Natural killer cell treated with Interleukin-12 subunit alpha and Interleukin-12 subunit beta and Interleukin-15 and Interleukin-18, amount 100 ng/mL, for 72 hours (primary cell): ENCODE measurements at regions not wholly inside any gene's neighbourhood (a gene's known extent, or its start where the extent isn't known, plus 50 kb on each side); places are given as distances from the start of the nearest gene placed in this dataset.

Experiments
- ATAC-seq, 2 donors: fragments of 150-1000 bp; cut with Tn5 transposase in 1 of 2; sonication (Bioruptor Pico), chemical (Tn5 transposase) in 1 of 2; 2 replicates each; pipeline ENCODE4 v1.10.0; 2021
- DNase-seq: peaks from one replicate; pipeline ENCODE4 v3.0.0; 2022; ENCODE audit warnings: low spot score
- H3K27ac Mint-ChIP-seq, 2 donors: 1 replicate in 1 of 2; 2 replicates in 1 of 2; pipeline ENCODE4 v1.8.0; 2022; ENCODE audit warnings: mixed read lengths in 2 of 2, mild to moderate bottlenecking in 1 of 2, moderate library complexity in 1 of 2
- H3K27me3 Mint-ChIP-seq, 2 donors: 1 replicate in 1 of 2; 2 replicates in 1 of 2; pipeline ENCODE4 v1.8.0; 2022; ENCODE audit warnings: mixed read lengths in 2 of 2
- H3K36me3 Mint-ChIP-seq: one replicate; pipeline ENCODE4 v1.8.0; 2022; ENCODE audit warnings: mixed read lengths
- H3K4me1 Mint-ChIP-seq, 2 donors: 1 replicate in 1 of 2; 2 replicates in 1 of 2; pipeline ENCODE4 v1.8.0; 2022; ENCODE audit warnings: low read depth in 2 of 2, mixed read lengths in 2 of 2, mild to moderate bottlenecking in 1 of 2
- H3K4me3 Mint-ChIP-seq: one replicate; pipeline ENCODE4 v1.8.0; 2022; ENCODE audit warnings: mixed read lengths
- H3K9me3 Mint-ChIP-seq: 2 replicates; pipeline ENCODE4 v1.8.0; 2022; ENCODE audit warnings: mixed read lengths

GRCh38 chr14:104316723-104317491 lies 178.5 kb downstream of the KIF26A start:
- no peaks in the 10 kb centered on the region for H3K27me3 Mint-ChIP-seq
- no peak for ATAC-seq
- H3K9me3 Mint-ChIP-seq: no peaks in the 10 kb centered on the region
- H3K4me1 Mint-ChIP-seq: no peaks in the 10 kb centered on the region
- no peak overlapping the region for H3K27ac Mint-ChIP-seq
- DNase-seq: no peak
- H3K4me3 Mint-ChIP-seq: no peak overlapping the region
- H3K36me3 Mint-ChIP-seq: no peaks in the 10 kb centered on the region

GRCh38 chr14:104317492-104317805 lies 179.1 kb downstream of the KIF26A start:
- Mint-ChIP-seq H3K36me3 (no peaks in the 10 kb centered on the region), H3K27me3 (peaks cover 0 to under 1% of the 10 kb centered on the region in 2 donors), H3K4me1 (no peaks in the 10 kb centered on the region), H3K4me3 (no peak overlapping the region), H3K9me3 (no peaks in the 10 kb centered on the region), H3K27ac (no peak overlapping the region)
- ATAC-seq (no peak), DNase-seq (no peak)

- Mint-ChIP-seq H3K27me3 (peaks cover 0 to 2% of the 10 kb centered on the region in 2 donors), H3K4me3 (no peak overlapping the region), H3K9me3 (no peaks in the 10 kb centered on the region), H3K27ac (no peak overlapping the region), H3K36me3 (no peaks in the 10 kb centered on the region), H3K4me1 (no peaks in the 10 kb centered on the region)
- no peak for DNase-seq
- no peak for ATAC-seq
Measured at GRCh38 chr14:104317975-104318557, 179.7 kb downstream of the KIF26A start.

GRCh38 chr14:104318558-104319490 lies 180.4 kb downstream of the KIF26A start:
- Mint-ChIP-seq H3K4me3 (no peak overlapping the region), H3K9me3 (no peaks in the 10 kb centered on the region), H3K36me3 (no peaks in the 10 kb centered on the region), H3K27ac (no peak overlapping the region), H3K4me1 (no peaks in the 10 kb centered on the region), H3K27me3 (peaks cover 0 to 2% of the 10 kb centered on the region in 2 donors)
- ATAC-seq: no peak
- DNase-seq: no peak

GRCh38 chr14:104319491-104320241 lies 181.3 kb downstream of the KIF26A start:
- DNase-seq (no peak), ATAC-seq (no peak)
- Mint-ChIP-seq H3K36me3 (no peaks in the 10 kb centered on the region), H3K27ac (no peak overlapping the region), H3K27me3 (peaks cover 0 to 2% of the 10 kb centered on the region in 2 donors), H3K4me3 (no peak overlapping the region), H3K9me3 (no peaks in the 10 kb centered on the region), H3K4me1 (no peaks in the 10 kb centered on the region)

GRCh38 chr14:104320611-104321086 lies 182.3 kb downstream of the KIF26A start:
- ATAC-seq: no peak
- no peak overlapping the region for H3K4me3 Mint-ChIP-seq
- no peaks in the 10 kb centered on the region for H3K36me3 Mint-ChIP-seq
- peaks cover 0 to 2% of the 10 kb centered on the region in 2 donors for H3K27me3 Mint-ChIP-seq
- no peak overlapping the region for H3K27ac Mint-ChIP-seq
- H3K9me3 Mint-ChIP-seq: no peaks in the 10 kb centered on the region
- DNase-seq: no peak
- no peaks in the 10 kb centered on the region for H3K4me1 Mint-ChIP-seq

- no peaks in the 10 kb centered on the region for H3K4me1 Mint-ChIP-seq
- ATAC-seq (no peak), DNase-seq (no peak)
- H3K36me3 Mint-ChIP-seq: no peaks in the 10 kb centered on the region
- H3K27me3 Mint-ChIP-seq: peaks cover 0 to 2% of the 10 kb centered on the region in 2 donors
- H3K9me3 Mint-ChIP-seq: no peaks in the 10 kb centered on the region
- no peak overlapping the region for H3K27ac Mint-ChIP-seq
- no peak overlapping the region for H3K4me3 Mint-ChIP-seq
Measured at GRCh38 chr14:104321088-104321801, 182.9 kb downstream of the KIF26A start.

GRCh38 chr14:104321802-104322130 lies 183.4 kb downstream of the KIF26A start:
- Mint-ChIP-seq H3K9me3 (no peaks in the 10 kb centered on the region), H3K27me3 (peaks cover 0 to 2% of the 10 kb centered on the region in 2 donors), H3K4me3 (no peak overlapping the region), H3K4me1 (no peaks in the 10 kb centered on the region), H3K36me3 (no peaks in the 10 kb centered on the region), H3K27ac (no peak overlapping the region)
- DNase-seq (no peak), ATAC-seq (peak in 1 of 2 donors; percentile 25)

GRCh38 chr14:104322531-104323366 lies 184.4 kb downstream of the KIF26A start:
- Mint-ChIP-seq H3K4me1 (no peaks in the 10 kb centered on the region), H3K4me3 (no peak overlapping the region), H3K27me3 (peaks cover 0 to 2% of the 10 kb centered on the region in 2 donors), H3K27ac (no peak overlapping the region), H3K9me3 (no peaks in the 10 kb centered on the region), H3K36me3 (no peaks in the 10 kb centered on the region)
- ATAC-seq (no peak), DNase-seq (no peak)

GRCh38 chr14:104323551-104324175 lies 185.3 kb downstream of the KIF26A start:
- H3K4me1 Mint-ChIP-seq: no peaks in the 10 kb centered on the region
- no peaks in the 10 kb centered on the region for H3K36me3 Mint-ChIP-seq
- no peak overlapping the region for H3K27ac Mint-ChIP-seq
- ATAC-seq (no peak), DNase-seq (no peak)
- H3K4me3 Mint-ChIP-seq: no peak overlapping the region
- H3K9me3 Mint-ChIP-seq: no peaks in the 10 kb centered on the region
- peaks cover 0 to 2% of the 10 kb centered on the region in 2 donors for H3K27me3 Mint-ChIP-seq

GRCh38 chr14:104326848-104327247 lies 188.5 kb downstream of the KIF26A start:
- Mint-ChIP-seq H3K36me3 (peaks cover 18% of the 10 kb centered on the region), H3K4me1 (no peaks in the 10 kb centered on the region), H3K4me3 (no peak overlapping the region), H3K27me3 (peaks cover 0 to 2% of the 10 kb centered on the region in 2 donors), H3K9me3 (peaks cover 10% of the 10 kb centered on the region), H3K27ac (no peak overlapping the region)
- DNase-seq (no peak), ATAC-seq (no peak)

- H3K4me3 Mint-ChIP-seq: no peak overlapping the region
- peaks cover 10% of the 10 kb centered on the region for H3K9me3 Mint-ChIP-seq
- H3K27me3 Mint-ChIP-seq: no peaks in the 10 kb centered on the region
- ATAC-seq (no peak), DNase-seq (no peak)
- no peak overlapping the region for H3K27ac Mint-ChIP-seq
- peaks cover 18% of the 10 kb centered on the region for H3K36me3 Mint-ChIP-seq
- no peaks in the 10 kb centered on the region for H3K4me1 Mint-ChIP-seq
Measured at GRCh38 chr14:104328607-104329006, 190.2 kb downstream of the KIF26A start.
